ENCODE measurements at regions not wholly inside any gene's neighbourhood (a gene's known extent, or its start where the extent isn't known, plus 50 kb on each side); places are given as distances from the start of the nearest gene placed in this dataset.

DNA sequence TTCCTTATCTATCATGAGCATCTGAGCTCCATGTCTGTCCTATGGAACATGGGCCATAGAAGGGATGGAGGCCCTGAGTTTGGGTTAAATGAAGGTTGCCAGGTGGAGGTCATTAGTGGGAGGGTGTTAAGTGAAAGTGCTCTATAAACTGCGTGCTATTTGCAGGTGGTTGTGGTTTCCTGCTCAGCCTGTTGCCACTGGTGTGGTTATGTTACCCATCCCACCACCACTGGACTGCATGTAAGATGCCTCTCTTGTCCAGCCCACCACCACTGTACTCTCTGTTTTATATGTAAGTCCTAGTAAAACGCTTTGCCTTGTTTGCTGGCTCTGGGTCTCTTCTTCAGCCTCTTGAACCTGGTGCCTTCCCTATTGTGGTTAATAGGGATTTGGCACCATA is 711.2 kb downstream of the SORCS3 start:
- no TSS peak for BruUV-seq (replicated peaks)
- Histone ChIP-seq H3K9me3 (replicated peaks; ENCODE audit: control insufficient read depth, insufficient read depth, low read length) (peaks cover 3% of the 10 kb centered on the region), H2AFZ (ENCODE audit: low read depth, low read length) (no peak overlapping the region), H3K79me2 (ENCODE audit: control insufficient read depth, insufficient read depth, low read length) (no peaks in the 10 kb centered on the region), H3K4me2 (ENCODE audit: insufficient read depth, low read length) (no peak overlapping the region), H3K9me1 (replicated peaks; ENCODE audit: control insufficient read depth, extremely low read depth, insufficient read depth, low read length) (no peaks in the 10 kb centered on the region), H3K36me3 (ENCODE audit: control insufficient read depth in 2 of 2, extremely low read depth in 1 of 2, insufficient read depth in 2 of 2, low read length in 2 of 2) (no peaks in the 10 kb centered on the region), H3K9ac (replicated peaks; ENCODE audit: extremely low read depth, insufficient read depth, low read length) (no peak overlapping the region), H3K4me1 (ENCODE audit: control insufficient read depth, extremely low read depth, insufficient read depth, low read length) (no peaks in the 10 kb centered on the region), H3K4me3 (replicated peaks in 1 of 3; ENCODE audit: insufficient read depth in 1 of 3, low read depth in 1 of 3, low read length in 3 of 3) (no peak overlapping the region), H3K27ac (ENCODE audit: insufficient read depth, low read depth, low read length) (no peak overlapping the region), H3K27me3 (ENCODE audit: control insufficient read depth in 2 of 2, insufficient read depth in 2 of 2, low read length in 2 of 2) (no peaks in the 10 kb centered on the region), H4K20me1 (replicated peaks; ENCODE audit: control insufficient read depth, extremely low read depth, insufficient read depth, low read length) (no peaks in the 10 kb centered on the region)
- dilution Hi-C loops (cut with MboI; ENCODE audit: extremely low pct_ligation_motif_present, low sequenced_read_pairs) = no loop called here
- ChIA-PET POLR2A (no interaction called here), CTCF (no interaction called here)
- intact Hi-C loops (cut with micrococcal nuclease) = no loop called here
- TF ChIP-seq POLR2A (IDR thresholded peaks at IDR 0.05; ENCODE audit: low read depth, low read length) = no peak
- TF ChIP-seq JUN (IDR thresholded peaks at IDR 0.05; ENCODE audit: borderline replicate concordance, insufficient read depth, insufficient read length, low read depth) = no peak
- no peak for TF ChIP-seq EZH2 (IDR thresholded peaks at IDR 0.05; ENCODE audit: borderline replicate concordance, low read depth, low read length, severe bottlenecking)
- no peak for TF ChIP-seq MYC (IDR thresholded peaks at IDR 0.05; ENCODE audit: low read depth, low read length)
- TF ChIP-seq, protein P1, sequence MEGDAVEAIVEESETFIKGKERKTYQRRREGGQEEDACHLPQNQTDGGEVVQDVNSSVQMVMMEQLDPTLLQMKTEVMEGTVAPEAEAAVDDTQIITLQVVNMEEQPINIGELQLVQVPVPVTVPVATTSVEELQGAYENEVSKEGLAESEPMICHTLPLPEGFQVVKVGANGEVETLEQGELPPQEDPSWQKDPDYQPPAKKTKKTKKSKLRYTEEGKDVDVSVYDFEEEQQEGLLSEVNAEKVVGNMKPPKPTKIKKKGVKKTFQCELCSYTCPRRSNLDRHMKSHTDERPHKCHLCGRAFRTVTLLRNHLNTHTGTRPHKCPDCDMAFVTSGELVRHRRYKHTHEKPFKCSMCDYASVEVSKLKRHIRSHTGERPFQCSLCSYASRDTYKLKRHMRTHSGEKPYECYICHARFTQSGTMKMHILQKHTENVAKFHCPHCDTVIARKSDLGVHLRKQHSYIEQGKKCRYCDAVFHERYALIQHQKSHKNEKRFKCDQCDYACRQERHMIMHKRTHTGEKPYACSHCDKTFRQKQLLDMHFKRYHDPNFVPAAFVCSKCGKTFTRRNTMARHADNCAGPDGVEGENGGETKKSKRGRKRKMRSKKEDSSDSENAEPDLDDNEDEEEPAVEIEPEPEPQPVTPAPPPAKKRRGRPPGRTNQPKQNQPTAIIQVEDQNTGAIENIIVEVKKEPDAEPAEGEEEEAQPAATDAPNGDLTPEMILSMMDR (IDR thresholded peaks at IDR 0.05; ENCODE audit: extremely low read depth in 1 of 2, insufficient read depth in 1 of 2, low read depth in 1 of 2, low read length in 2 of 2) = no peak
- TF ChIP-seq, protein P2, sequence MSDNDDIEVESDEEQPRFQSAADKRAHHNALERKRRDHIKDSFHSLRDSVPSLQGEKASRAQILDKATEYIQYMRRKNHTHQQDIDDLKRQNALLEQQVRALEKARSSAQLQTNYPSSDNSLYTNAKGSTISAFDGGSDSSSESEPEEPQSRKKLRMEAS (IDR thresholded peaks at IDR 0.05; ENCODE audit: insufficient read depth, insufficient read length) = no peak
- TF ChIP-seq POLR2AphosphoS5 (IDR thresholded peaks at IDR 0.05; ENCODE audit: insufficient read depth, low read depth, low read length) = no peak
- no peak for TF ChIP-seq FOS (IDR thresholded peaks at IDR 0.05; ENCODE audit: borderline replicate concordance, insufficient read depth, low read length)
- no peak for TF ChIP-seq GATA2 (IDR thresholded peaks at IDR 0.05; ENCODE audit: insufficient read depth, insufficient read length, low read depth, low read length)
- no peak for FAIRE-seq
- no peak for DNase-seq (ENCODE audit: low read depth, low spot score)

Data from endothelial cell of umbilical vein (primary cell).